ENCODE measurements at regions not wholly inside any gene's neighbourhood (a gene's known extent, or its start where the extent isn't known, plus 50 kb on each side); places are given as distances from the start of the nearest gene placed in this dataset.

- CTCF ChIA-PET: no interaction called here
- POLR2A ChIA-PET: no interaction called here
- no TSS peak for BruUV-seq (replicated peaks)
- no peak overlapping the region for H3K4me3 Mint-ChIP-seq (ENCODE audit: unreplicated experiment)
- no peaks in the 10 kb centered on the region for H3K27me3 Mint-ChIP-seq (ENCODE audit: insufficient read depth, unreplicated experiment)
- no peak for DNase-seq (ENCODE audit: unreplicated experiment)
- no peak for TF ChIP-seq CTCF (IDR thresholded peaks at IDR 0.05; ENCODE audit: unreplicated experiment)
- intact Hi-C loops (cut with micrococcal nuclease): no loop called here
- no peak overlapping the region for H3K27ac Mint-ChIP-seq (ENCODE audit: low read depth, unreplicated experiment)
- H3K4me1 Mint-ChIP-seq (ENCODE audit: insufficient read depth, unreplicated experiment): no peaks in the 10 kb centered on the region
- H3K36me3 Mint-ChIP-seq (ENCODE audit: insufficient read depth, unreplicated experiment): no peaks in the 10 kb centered on the region
- no peaks in the 10 kb centered on the region for H3K9me3 Mint-ChIP-seq (ENCODE audit: unreplicated experiment)
These were observed 752.9 kb upstream of the CT83 start for GRCh38 chrX:117215683-117216082.

GRCh38 chrX:117196481-117196880, 733.7 kb upstream of the CT83 start:
- DNase-seq (ENCODE audit: unreplicated experiment): no peak
- CTCF ChIA-PET: no interaction called here
- intact Hi-C loops (cut with micrococcal nuclease): no loop called here
- Mint-ChIP-seq H3K27ac (ENCODE audit: low read depth, unreplicated experiment) (no peak overlapping the region), H3K9me3 (ENCODE audit: unreplicated experiment) (no peaks in the 10 kb centered on the region), H3K27me3 (ENCODE audit: insufficient read depth, unreplicated experiment) (no peaks in the 10 kb centered on the region), H3K36me3 (ENCODE audit: insufficient read depth, unreplicated experiment) (no peaks in the 10 kb centered on the region), H3K4me3 (ENCODE audit: unreplicated experiment) (no peak overlapping the region), H3K4me1 (ENCODE audit: insufficient read depth, unreplicated experiment) (no peaks in the 10 kb centered on the region)
- POLR2A ChIA-PET: no interaction called here
- BruUV-seq (replicated peaks): no TSS peak
- TF ChIP-seq CTCF (IDR thresholded peaks at IDR 0.05; ENCODE audit: unreplicated experiment): no peak

GRCh38 chrX:117147249-117147648, 684.5 kb upstream of the CT83 start:
- no peak overlapping the region for H3K4me3 Mint-ChIP-seq (ENCODE audit: unreplicated experiment)
- no peak for DNase-seq (ENCODE audit: unreplicated experiment)
- CTCF ChIA-PET: no interaction called here
- POLR2A ChIA-PET: no interaction called here
- H3K36me3 Mint-ChIP-seq (ENCODE audit: insufficient read depth, unreplicated experiment): no peaks in the 10 kb centered on the region
- no TSS peak for BruUV-seq (replicated peaks)
- no peaks in the 10 kb centered on the region for H3K9me3 Mint-ChIP-seq (ENCODE audit: unreplicated experiment)
- H3K4me1 Mint-ChIP-seq (ENCODE audit: insufficient read depth, unreplicated experiment): no peaks in the 10 kb centered on the region
- intact Hi-C loops (cut with micrococcal nuclease): no loop called here
- no peak overlapping the region for H3K27ac Mint-ChIP-seq (ENCODE audit: low read depth, unreplicated experiment)
- no peak for TF ChIP-seq CTCF (IDR thresholded peaks at IDR 0.05; ENCODE audit: unreplicated experiment)
- H3K27me3 Mint-ChIP-seq (ENCODE audit: insufficient read depth, unreplicated experiment): no peaks in the 10 kb centered on the region

GRCh38 chrX:117138070-117138469, 675.3 kb upstream of the CT83 start:
- Mint-ChIP-seq H3K27me3 (ENCODE audit: insufficient read depth, unreplicated experiment) (no peaks in the 10 kb centered on the region), H3K27ac (ENCODE audit: low read depth, unreplicated experiment) (no peak overlapping the region), H3K9me3 (ENCODE audit: unreplicated experiment) (no peaks in the 10 kb centered on the region), H3K4me3 (ENCODE audit: unreplicated experiment) (no peak overlapping the region), H3K36me3 (ENCODE audit: insufficient read depth, unreplicated experiment) (no peaks in the 10 kb centered on the region), H3K4me1 (ENCODE audit: insufficient read depth, unreplicated experiment) (no peaks in the 10 kb centered on the region)
- no peak for TF ChIP-seq CTCF (IDR thresholded peaks at IDR 0.05; ENCODE audit: unreplicated experiment)
- BruUV-seq (replicated peaks): no TSS peak
- intact Hi-C loops (cut with micrococcal nuclease): no loop called here
- CTCF ChIA-PET: no interaction called here
- POLR2A ChIA-PET: no interaction called here
- no peak for DNase-seq (ENCODE audit: unreplicated experiment)
